Stomach (tissue), 8 donors: ENCODE measurements at regions not wholly inside any gene's neighbourhood (a gene's known extent, or its start where the extent isn't known, plus 50 kb on each side); places are given as distances from the start of the nearest gene placed in this dataset.

Source experiments
- DNase-seq, 2 donors: peaks; one replicate each; pipeline versions ENCODE4 v3.0.0 to v3.0.0-alpha.2; 2013 to 2019
- H3K27ac ChIP-seq, 5 donors: fragments of 200-600 bp in 4 of 5; sonication (generic) in 4 of 5; one replicate each; pipeline ENCODE4 v1.5.1; 2013 to 2019; ENCODE audit warnings: mild to moderate bottlenecking in 1 of 5, moderate library complexity in 1 of 5
- H3K27me3 ChIP-seq, 3 donors: fragments of 200-600 bp; sonication (generic); one replicate each; pipeline ENCODE4 v1.5.1; 2017 to 2019; ENCODE audit warnings: mixed run types in 1 of 3
- H3K36me3 ChIP-seq, 4 donors: fragments of 200-600 bp; sonication (generic); 1 replicate in 3 of 4; 2 replicates in 1 of 4; pipeline ENCODE4 v1.5.1; 2016 to 2019
- H3K4me1 ChIP-seq, 4 donors: fragments of 200-600 bp; sonication (generic); one replicate each; pipeline ENCODE4 v1.5.1; 2016 to 2019
- H3K4me3 ChIP-seq, 4 donors: fragments of 200-600 bp; sonication (generic) in 3 of 4; one replicate each; pipeline ENCODE4 v1.5.1; 2016 to 2019; ENCODE audit warnings: mild to moderate bottlenecking in 1 of 4
- H3K9me3 ChIP-seq, 4 donors: fragments of 200-600 bp; sonication (generic); one replicate each; pipeline ENCODE4 v1.5.1; 2016 to 2019
- EP300 ChIP-seq: sonication (generic); formaldehyde crosslinking; IDR thresholded peaks from one replicate; pipeline ENCODE4 v1.6.1; 2017; ENCODE audit warnings: antibody characterized with exemption
- POLR2A ChIP-seq, 4 donors: fragments of 450-650 bp; IDR thresholded peaks; one replicate each; pipeline ENCODE4 v1.6.1; 2016; ENCODE audit warnings: antibody characterized with exemption in 4 of 4, control low read depth in 2 of 4, mild to moderate bottlenecking in 1 of 4, moderate library complexity in 1 of 4
- POLR2AphosphoS5 ChIP-seq, 3 donors: sonication (generic); formaldehyde crosslinking; IDR thresholded peaks; one replicate each; pipeline ENCODE4 v1.6.1; 2016; ENCODE audit warnings: antibody characterized with exemption in 3 of 3
- WGBS, 5 donors: extraction: QIAGEN DNeasy Blood & Tissue Kit in 3 of 5; methylation state at CpG; one replicate each; pipeline versions ENCODE4 v1.1.5 to v1.1.7; 2013 to 2018; 5-methylcytosine and 5-hydroxymethylcytosine counted together
- intact Hi-C: fragments of 100-400 bp; cut with DNase I; formaldehyde crosslinking; loops from one replicate; pipeline ENCODE4 v1.15.1; 2023; ENCODE audit warnings: low total_unique reads
- TF ChIP-seq, protein P1 (sequence below), 7 experiments: fragments of 450-650 bp in 4 of 7; fragments of 200-600 bp in 3 of 7; sonication (generic) in 3 of 7; IDR thresholded peaks; one replicate each; pipeline ENCODE4 v1.5.1; 2016 to 2019; ENCODE audit warnings: antibody characterized with exemption in 7 of 7, control low read depth in 2 of 7, mild to moderate bottlenecking in 1 of 7
- donor health status: healthy with polysubstance abuse.
- donor health status: Bipolar disorder and iron deficiency.
- donor health status: healthy.

DNA sequence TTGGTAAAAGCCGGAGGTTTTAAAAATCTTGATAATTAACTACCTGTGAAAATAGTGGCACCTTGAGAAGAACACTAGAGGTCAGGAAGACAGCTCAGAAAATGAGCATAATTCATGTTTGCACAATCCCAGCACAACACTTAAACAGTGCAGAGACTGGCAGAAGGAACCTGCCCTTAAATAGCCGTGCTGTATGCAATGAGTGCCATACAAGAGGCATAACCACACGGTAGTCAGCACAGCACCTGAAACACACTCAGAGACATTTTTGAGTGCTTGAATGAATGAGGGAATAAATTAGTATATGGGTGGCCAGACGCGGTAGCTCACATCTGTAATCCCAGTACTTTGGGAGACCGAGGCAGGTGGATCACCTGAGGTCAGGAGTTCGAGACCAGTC is 164.9 kb downstream of the PAX3 start:
- Histone ChIP-seq H3K27me3 (no peaks in the 10 kb centered on the region), H3K4me1 (no peaks in the 10 kb centered on the region), H3K4me3 (no peak overlapping the region), H3K36me3 (no peaks in the 10 kb centered on the region), H3K27ac (no peak overlapping the region), H3K9me3 (peaks cover 0 to 6% (median 2%) of the 10 kb centered on the region in 4 donors)
- DNase-seq: no peak
- intact Hi-C loops: no loop called here
- 82 to 94% (median 85%) methylated on average over 7 of the region's 7 CpGs for WGBS, 5 donors
- TF ChIP-seq EP300 (no peak), POLR2A (IDR thresholded peaks at IDR 0.05) (no peak), POLR2AphosphoS5 (IDR thresholded peaks at IDR 0.05) (no peak)
- TF ChIP-seq, protein P1, sequence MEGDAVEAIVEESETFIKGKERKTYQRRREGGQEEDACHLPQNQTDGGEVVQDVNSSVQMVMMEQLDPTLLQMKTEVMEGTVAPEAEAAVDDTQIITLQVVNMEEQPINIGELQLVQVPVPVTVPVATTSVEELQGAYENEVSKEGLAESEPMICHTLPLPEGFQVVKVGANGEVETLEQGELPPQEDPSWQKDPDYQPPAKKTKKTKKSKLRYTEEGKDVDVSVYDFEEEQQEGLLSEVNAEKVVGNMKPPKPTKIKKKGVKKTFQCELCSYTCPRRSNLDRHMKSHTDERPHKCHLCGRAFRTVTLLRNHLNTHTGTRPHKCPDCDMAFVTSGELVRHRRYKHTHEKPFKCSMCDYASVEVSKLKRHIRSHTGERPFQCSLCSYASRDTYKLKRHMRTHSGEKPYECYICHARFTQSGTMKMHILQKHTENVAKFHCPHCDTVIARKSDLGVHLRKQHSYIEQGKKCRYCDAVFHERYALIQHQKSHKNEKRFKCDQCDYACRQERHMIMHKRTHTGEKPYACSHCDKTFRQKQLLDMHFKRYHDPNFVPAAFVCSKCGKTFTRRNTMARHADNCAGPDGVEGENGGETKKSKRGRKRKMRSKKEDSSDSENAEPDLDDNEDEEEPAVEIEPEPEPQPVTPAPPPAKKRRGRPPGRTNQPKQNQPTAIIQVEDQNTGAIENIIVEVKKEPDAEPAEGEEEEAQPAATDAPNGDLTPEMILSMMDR (IDR thresholded peaks at IDR 0.05): no peak

GRCh38 chr2:222130855-222131254 is 167.9 kb downstream of the PAX3 start:
- WGBS, 5 donors: 50 to 64% (median 52%) methylated on average over 3 of the region's 3 CpGs
- H3K9me3 ChIP-seq: no peaks in the 10 kb centered on the region
- H3K27me3 ChIP-seq: no peaks in the 10 kb centered on the region
- TF ChIP-seq, protein P1 (IDR thresholded peaks at IDR 0.05): no peak
- TF ChIP-seq EP300 (no peak), POLR2A (IDR thresholded peaks at IDR 0.05) (no peak), POLR2AphosphoS5 (IDR thresholded peaks at IDR 0.05) (no peak)
- no peak for DNase-seq
- no peak overlapping the region for H3K27ac ChIP-seq
- no peaks in the 10 kb centered on the region for H3K36me3 ChIP-seq
- H3K4me1 ChIP-seq: no peaks in the 10 kb centered on the region
- no peak overlapping the region for H3K4me3 ChIP-seq
- intact Hi-C loops: no loop called here

- H3K27ac ChIP-seq: no peak overlapping the region
- no peaks in the 10 kb centered on the region for H3K36me3 ChIP-seq
- no peaks in the 10 kb centered on the region for H3K27me3 ChIP-seq
- 66 to 86% (median 84%) methylated on average over 6 of the region's 6 CpGs for WGBS, 5 donors
- no peak overlapping the region for H3K4me3 ChIP-seq
- intact Hi-C loops: no loop called here
- DNase-seq: no peak
- TF ChIP-seq, protein P1 (IDR thresholded peaks at IDR 0.05): no peak
- TF ChIP-seq POLR2A (IDR thresholded peaks at IDR 0.05) (no peak), POLR2AphosphoS5 (IDR thresholded peaks at IDR 0.05) (no peak), EP300 (no peak)
- no peaks in the 10 kb centered on the region for H3K9me3 ChIP-seq
- H3K4me1 ChIP-seq: no peaks in the 10 kb centered on the region
These were observed 171.1 kb downstream of the PAX3 start for GRCh38 chr2:222127660-222128059.

DNA sequence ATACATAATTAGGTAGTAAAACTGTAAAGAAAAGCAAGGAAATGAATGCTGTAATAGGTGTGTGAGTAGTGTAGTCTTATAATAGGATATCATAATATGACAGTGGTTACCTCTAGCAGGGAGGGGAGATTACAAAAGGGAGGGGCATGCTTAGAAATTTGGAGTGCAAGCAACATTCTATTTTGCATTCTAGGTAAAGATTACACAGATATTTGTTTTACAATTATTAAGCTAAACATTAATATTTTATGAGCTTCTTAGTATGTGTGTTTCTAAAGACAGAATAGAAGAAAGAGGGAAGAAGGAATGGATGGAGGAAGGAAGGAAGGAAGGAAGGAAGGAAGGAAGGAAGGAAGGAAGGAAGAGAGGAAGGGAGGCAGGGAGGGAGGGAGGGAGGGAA is 177.9 kb downstream of the PAX3 start:
- Histone ChIP-seq H3K36me3 (no peaks in the 10 kb centered on the region), H3K27me3 (no peaks in the 10 kb centered on the region), H3K27ac (no peak overlapping the region), H3K4me1 (no peaks in the 10 kb centered on the region), H3K4me3 (no peak overlapping the region), H3K9me3 (no peaks in the 10 kb centered on the region)
- no peak for TF ChIP-seq POLR2A (IDR thresholded peaks at IDR 0.05)
- no peak for TF ChIP-seq POLR2AphosphoS5 (IDR thresholded peaks at IDR 0.05)
- no peak for TF ChIP-seq EP300
- TF ChIP-seq, protein P1 (IDR thresholded peaks at IDR 0.05): no peak
- intact Hi-C loops: no loop called here
- DNase-seq: no peak

GRCh38 chr2:222115296-222115695 is 183.5 kb downstream of the PAX3 start:
- Histone ChIP-seq H3K9me3 (no peaks in the 10 kb centered on the region), H3K27me3 (no peaks in the 10 kb centered on the region), H3K4me1 (no peaks in the 10 kb centered on the region), H3K36me3 (no peaks in the 10 kb centered on the region), H3K27ac (no peak overlapping the region), H3K4me3 (no peak overlapping the region)
- TF ChIP-seq POLR2AphosphoS5 (IDR thresholded peaks at IDR 0.05) (no peak), EP300 (no peak), POLR2A (IDR thresholded peaks at IDR 0.05) (no peak)
- TF ChIP-seq, protein P1 (IDR thresholded peaks at IDR 0.05): no peak
- DNase-seq: no peak
- WGBS, 5 donors: 88 to 90% (median 89%) methylated on average over 3 of the region's 3 CpGs
- intact Hi-C loops: no loop called here
